GM12873 (cell line): ENCODE measurements at regions not wholly inside any gene's neighbourhood (a gene's known extent, or its start where the extent isn't known, plus 50 kb on each side); places are given as distances from the start of the nearest gene placed in this dataset.

Experiments
- TF ChIP-seq, protein P1 (sequence below): IDR thresholded peaks from 2 replicates; pipeline ENCODE4 v1.5.1; 2012; ENCODE audit warnings: low read depth, mild to moderate bottlenecking, moderate library complexity, low read length, control low read depth; ENCODE audit not compliant: insufficient read depth; ENCODE audit errors: missing control alignments

DNA sequence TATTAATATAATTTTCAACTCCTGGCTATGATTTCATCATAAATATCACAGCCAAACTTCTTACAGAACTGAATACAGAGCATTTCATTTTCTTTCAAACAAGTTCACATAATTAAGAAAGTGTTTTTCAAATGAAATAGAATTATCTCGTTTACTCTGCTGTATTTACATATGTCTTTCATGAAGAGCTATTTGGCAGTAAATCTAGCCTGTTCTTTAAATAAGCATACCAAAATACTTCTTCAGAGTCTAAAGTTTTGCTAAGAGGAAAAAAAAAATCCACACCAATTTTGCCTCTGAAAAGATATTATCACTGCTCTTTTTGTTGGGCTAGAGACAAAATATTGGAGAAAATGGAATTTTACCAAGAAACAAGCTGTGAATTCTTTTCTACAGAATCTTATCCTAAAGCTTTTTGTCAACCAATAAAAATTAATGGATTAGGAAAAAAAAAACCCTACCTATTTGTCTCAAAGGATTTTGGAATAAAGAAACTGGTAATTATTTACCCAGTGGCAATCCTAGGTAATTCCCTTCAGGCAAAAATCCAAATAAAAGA lies 287.9 kb upstream of the NR3C2 start:
- TF ChIP-seq, protein P1, sequence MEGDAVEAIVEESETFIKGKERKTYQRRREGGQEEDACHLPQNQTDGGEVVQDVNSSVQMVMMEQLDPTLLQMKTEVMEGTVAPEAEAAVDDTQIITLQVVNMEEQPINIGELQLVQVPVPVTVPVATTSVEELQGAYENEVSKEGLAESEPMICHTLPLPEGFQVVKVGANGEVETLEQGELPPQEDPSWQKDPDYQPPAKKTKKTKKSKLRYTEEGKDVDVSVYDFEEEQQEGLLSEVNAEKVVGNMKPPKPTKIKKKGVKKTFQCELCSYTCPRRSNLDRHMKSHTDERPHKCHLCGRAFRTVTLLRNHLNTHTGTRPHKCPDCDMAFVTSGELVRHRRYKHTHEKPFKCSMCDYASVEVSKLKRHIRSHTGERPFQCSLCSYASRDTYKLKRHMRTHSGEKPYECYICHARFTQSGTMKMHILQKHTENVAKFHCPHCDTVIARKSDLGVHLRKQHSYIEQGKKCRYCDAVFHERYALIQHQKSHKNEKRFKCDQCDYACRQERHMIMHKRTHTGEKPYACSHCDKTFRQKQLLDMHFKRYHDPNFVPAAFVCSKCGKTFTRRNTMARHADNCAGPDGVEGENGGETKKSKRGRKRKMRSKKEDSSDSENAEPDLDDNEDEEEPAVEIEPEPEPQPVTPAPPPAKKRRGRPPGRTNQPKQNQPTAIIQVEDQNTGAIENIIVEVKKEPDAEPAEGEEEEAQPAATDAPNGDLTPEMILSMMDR: no peak

- TF ChIP-seq, protein P1: no peak
Observed at GRCh38 chr4:148717988-148718387, 275.8 kb upstream of the NR3C2 start.

DNA sequence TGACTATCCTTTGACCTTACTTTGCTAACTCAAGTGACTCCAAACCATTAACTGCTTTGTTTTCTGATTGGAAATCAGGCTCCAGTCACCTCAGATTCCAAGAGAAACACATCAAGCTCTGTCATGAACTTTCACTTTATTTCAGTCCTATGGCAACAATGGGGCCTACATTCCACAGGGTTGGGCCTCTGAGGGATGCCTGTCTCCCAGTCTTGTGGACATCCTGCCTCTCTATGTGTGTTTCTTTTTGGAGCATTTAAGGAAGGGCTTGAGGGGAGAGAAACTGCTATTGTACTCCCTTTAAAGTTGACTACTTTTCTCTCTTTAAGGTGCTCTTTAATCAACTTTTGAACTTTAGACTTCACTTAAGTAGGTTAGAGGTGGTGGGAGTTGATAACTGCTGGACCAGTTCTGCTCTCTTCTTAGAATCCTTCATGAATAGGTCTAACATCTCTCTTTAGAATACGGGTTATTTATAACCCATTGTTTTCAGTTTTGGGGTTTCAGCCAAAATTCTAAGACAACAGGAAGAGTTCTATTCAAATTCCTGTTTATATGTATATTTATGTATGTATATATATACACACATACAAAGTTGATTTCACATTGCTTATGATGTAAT lies 274.3 kb upstream of the NR3C2 start:
- TF ChIP-seq, protein P1: no peak

- TF ChIP-seq, protein P1: no peak
Observed at GRCh38 chr4:148704291-148704690, 262.1 kb upstream of the NR3C2 start.

DNA sequence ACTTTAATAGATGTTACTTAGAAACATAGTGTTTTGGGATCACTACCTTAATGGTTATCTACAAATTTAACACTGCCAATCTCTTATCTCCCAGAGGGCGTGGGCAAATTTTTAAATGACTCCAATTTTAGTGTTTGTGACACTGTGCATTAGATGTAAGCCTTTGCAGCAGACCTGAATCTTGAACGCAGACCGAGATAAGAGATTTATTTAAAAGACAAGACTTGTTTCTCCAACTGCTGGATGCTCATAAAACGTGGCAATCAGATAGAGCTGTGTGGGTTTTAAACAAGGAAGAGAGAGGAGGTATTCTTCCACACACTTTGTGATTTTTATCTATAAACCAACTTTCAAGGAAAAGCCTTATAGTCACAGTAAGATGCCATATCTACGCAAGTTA lies 252.5 kb upstream of the NR3C2 start:
- TF ChIP-seq, protein P1: no peak

DNA sequence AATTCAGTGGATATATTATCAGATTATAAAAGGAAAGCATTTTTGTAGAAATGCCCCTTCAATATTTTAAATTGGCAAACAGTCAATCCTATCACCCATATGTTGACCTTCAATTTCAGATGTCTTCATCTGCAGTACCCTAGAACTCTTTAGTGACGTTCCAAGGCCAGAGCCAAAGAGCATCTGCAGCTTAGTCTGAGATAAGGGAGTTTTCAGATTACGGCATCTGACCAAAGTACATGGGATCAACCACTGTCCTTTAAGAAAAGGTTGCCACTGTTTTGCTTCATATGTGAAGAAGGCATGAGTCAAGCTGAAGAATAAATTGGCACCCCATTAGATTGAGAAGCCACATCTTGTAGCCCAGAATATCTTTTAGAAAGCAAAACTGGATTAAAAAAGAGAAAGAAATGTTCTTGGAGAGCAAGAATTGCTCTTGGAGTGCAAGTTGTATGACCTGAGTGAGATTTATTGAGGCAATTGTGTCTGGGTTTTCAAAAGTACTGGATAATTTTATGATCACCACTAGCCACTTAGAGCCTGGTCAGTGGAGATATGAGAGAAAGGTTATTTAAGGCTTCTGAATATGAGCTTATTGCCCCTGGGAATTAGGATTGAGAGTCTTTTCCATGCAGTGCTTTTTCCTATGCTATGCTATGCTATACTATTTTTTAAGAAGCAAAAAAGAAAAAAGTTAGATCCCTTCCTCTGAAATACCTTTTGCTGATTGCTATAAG lies 251.9 kb upstream of the NR3C2 start:
- TF ChIP-seq, protein P1: no peak

DNA sequence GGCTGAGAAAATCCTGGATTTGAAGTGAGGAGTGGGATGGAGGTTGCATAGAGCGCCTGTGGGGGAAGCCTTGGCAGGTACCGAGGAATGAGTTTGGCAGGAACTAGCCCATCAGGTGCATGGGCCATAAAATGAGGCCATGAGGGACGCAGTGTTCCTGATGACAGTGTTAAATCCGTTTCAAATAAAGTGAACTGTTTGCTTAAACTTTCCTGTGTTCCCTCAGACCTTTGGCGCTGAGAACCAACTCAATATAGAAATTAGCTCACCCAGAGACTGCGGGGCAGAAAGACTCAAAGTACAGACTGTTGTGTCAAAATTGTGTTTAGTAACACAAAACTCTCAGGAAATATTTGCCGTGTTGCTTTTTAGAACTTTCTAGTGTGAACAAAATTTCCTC lies 250.0 kb upstream of the NR3C2 start:
- TF ChIP-seq, protein P1: no peak
